ENCODE measurements at regions not wholly inside any gene's neighbourhood (a gene's known extent, or its start where the extent isn't known, plus 50 kb on each side); places are given as distances from the start of the nearest gene placed in this dataset.

- TF ChIP-seq CTCF (IDR thresholded peaks at IDR 0.05) = no peak
- TF ChIP-seq POLR2A (IDR thresholded peaks at IDR 0.05) = no peak
Measured at GRCh38 chr13:34502011-34502410, 440.1 kb upstream of the NBEA start.

Data from testis (tissue), 2 donors.